SKM-1 treated with dmso at 0.1 percent for 144 hours (cell line): ENCODE measurements at regions not wholly inside any gene's neighbourhood (a gene's known extent, or its start where the extent isn't known, plus 50 kb on each side); places are given as distances from the start of the nearest gene placed in this dataset.

Experiments
- DNase-seq: peaks from one replicate; lab custom pipeline; 2025; ENCODE audit not compliant: unreplicated experiment; lab: John Stamatoyannopoulos, UW

DNA sequence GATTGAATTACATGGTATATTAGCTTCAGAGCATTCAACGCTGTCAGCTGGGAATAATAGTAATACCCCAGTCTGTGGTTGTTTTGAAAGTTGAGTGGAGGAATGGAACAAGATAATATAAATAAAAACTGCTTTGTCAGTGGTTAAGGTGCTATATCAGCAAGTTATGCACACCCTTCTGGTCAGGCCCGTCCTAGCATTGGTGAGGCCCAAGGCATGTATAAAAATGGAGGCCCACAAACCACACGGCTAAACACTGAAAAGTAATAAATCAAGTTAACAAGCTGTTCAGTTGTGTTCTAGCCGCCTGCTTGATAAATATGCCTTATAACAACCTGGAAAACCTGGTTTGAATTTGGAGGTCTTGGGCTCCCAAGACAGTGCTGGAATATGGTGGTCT, 77.4 kb downstream of the PSMG1 start:
- DNase-seq = no peak

- no peak for DNase-seq
These were observed 77.9 kb downstream of the PSMG1 start for GRCh38 chr21:39105341-39105765.

GRCh38 chr21:39104911-39105310, 78.3 kb downstream of the PSMG1 start:
- DNase-seq = no peak

GRCh38 chr21:39103689-39104088, 79.6 kb downstream of the PSMG1 start:
- DNase-seq = no peak

- DNase-seq = no peak
These were observed 83.4 kb downstream of the PSMG1 start for GRCh38 chr21:39099859-39100258.

- DNase-seq = no peak
These were observed 84.5 kb downstream of the PSMG1 start for GRCh38 chr21:39098696-39099200.

DNA sequence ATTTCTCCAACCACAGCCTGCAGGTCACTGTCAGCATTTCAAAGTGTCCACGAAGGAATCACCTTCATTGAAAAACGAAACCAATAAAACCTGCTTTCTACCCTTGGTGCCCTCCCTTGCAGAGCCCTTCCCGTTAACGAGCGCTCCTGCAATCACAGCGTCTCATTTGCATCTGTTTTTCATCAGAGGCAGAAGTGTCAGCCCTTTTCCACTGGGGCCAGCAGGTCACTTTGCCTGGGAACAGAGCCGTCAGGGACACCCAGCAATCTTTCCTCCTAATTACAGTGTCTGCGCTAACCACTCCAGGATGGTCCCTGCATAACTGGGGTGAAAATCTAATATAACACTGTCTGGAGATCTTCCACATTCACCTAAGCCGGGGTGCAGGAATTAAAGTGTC, 85.3 kb downstream of the PSMG1 start:
- no peak for DNase-seq

- peak; percentile 86 for DNase-seq
These were observed 85.9 kb downstream of the PSMG1 start for GRCh38 chr21:39097335-39097861.

DNA sequence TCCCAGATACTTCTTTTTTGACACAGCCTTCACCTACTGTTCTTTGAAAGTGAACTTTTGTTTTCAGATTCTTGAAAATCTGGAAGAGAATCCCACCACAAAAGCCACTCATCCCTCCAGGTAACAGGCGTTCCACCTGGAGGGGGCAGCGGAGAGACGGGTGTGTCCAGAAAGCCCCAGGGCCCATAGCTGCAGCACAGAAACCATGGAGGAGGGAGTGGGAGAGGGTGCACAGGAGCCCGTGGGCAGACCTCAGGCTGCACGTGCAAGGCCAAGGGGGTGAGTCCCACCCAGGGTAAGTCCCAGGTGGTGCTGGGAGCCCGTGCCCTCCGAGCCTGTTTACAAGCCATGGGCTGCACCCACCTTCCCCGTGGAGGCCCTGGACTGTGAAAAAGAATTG, 86.5 kb downstream of the PSMG1 start:
- DNase-seq = no peak

DNA sequence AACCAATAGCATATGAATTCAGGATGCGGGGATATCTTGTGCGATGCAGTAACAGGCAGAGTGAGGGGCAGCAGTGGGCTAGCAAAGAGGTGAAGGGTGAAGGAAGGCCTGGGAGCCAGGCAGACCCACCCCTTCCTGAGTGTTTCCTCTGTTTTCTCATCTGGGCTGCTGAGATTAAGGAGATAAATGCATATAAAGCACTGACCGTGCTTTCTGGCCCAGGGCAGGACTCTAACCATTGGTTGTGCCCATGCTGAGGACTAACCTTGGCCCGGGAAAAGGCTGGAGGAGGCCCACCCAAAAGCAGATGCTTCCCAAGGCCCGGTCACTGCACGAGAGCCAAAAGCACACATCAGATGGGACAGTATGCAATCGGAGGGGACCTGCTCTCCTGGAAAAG, 87.6 kb downstream of the PSMG1 start:
- DNase-seq = no peak

DNA sequence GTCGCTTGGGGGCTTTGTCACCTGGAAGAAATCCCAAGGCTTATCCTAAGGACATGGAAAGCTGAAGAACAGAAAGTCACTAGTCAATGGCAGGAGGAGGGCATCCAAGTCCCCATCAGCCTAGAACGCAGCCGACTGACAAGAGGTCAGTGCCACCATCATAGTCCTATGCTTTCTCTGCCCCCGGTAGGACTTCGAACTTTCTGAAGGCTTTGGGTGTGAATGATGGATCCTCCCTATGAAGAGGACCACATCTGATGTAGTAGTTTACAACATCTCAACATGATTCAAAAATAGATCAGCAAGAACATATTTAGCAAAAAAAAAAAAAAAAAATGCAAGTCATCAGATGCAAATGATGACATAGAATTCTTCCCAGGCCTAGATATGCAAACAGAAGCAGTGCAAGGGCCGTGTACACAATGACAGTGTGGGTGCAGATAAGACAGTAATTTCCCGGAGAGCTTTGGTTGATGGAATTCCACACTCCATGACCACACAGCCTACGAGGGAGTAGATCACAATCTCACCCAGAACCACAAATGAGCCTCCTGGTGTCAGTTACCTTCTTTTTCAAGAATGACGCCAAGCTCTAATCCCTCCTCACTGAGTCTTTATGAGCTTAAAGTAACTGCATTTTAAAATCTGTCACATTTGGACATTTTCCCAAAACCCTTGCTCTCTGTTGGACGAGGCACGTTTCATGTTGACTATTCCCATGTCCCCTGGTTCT, 88.2 kb downstream of the PSMG1 start:
- DNase-seq = no peak

DNA sequence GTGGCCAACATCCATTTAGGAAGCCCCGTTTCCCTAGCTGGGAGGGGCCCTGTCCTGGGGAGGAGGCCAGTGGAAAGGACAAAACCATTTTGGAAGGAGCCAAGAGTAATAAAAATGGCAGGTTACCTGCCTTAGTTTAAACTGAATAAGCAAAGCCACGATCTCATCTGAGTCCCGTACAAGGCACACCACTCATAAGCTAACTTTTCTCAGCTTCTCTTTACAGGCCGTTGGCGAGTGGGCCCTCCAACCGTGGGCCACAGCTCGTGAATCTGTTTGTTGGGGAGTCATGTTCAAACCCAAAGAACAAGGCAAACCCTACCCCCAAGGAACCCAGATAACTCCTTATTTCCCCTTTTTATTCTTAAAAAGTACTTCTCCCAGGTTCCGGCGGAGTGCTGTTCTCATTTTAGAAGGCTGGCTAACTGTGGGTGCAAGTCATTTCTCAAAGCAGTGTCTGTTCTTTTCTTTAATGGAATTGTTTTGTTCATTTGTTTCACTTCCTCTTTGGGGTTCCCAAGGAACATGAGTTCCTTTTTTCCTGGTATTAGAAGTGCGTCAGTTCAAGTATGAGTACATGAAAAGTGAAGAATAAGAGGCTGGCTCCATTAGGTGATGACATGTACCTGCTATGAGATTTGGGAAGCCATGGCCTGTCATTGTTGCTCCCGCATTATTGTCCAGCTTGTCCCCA, 89.0 kb downstream of the PSMG1 start:
- peak; percentile 76 for DNase-seq

DNA sequence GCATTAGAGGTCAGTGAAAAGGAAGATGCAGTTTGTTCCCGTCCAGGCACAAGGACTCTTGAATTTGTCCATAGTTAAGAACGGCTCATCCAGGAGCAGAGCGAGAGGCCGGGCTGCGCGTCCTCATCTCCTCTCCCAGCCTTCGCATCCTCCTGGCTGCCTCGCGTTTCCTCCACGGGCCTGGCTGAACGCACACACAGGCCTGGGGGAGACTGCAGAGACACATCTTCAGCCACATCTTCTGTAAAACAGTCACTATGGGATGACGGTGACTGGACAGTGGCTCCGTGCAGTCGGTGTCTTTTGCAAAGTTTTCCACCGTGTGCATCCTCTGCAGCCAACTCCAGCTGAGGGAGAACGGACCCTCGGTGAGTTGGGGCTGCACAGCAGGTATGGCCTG, 89.7 kb downstream of the PSMG1 start:
- DNase-seq = no peak

- no peak for DNase-seq
These were observed 94.3 kb downstream of the PSMG1 start for GRCh38 chr21:39088831-39089380.

DNA sequence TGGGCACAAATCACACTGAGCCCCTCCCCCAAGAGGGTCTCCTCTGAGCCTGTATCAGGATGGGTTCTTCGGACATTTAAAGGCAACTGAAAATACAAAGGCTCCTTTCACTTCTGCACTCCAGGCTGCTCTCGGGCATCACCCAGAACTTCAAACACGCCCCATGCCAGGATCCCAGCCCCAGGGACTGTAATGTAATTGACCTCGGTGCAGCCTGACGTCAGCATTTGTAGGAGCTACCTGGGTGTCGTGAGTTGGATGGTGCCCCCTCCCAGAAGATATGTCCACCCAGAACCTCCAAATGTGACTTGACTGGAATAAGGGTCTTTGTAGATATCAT, 95.2 kb downstream of the PSMG1 start:
- DNase-seq = no peak

- DNase-seq = no peak
These were observed 95.8 kb downstream of the PSMG1 start for GRCh38 chr21:39087238-39088030.

DNA sequence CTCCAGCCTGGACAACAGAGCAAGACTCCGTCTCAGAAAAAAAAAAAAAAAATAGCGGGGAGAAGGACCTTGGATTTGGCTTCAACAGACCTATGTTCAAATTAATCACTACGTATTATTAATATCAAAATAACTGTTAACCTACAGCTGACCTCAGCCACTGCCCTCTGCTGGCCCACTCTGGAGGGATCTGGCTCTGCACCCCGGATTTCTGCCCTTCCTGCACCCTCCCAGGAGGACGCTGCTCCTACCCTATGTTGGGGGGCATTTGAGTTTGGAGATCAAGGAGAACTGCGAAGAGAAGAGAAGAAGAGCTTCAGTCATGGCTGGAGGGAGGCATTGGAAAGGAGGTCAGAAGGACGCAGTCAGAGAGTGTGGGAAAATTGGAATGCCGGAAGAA, 96.7 kb downstream of the PSMG1 start:
- DNase-seq = no peak

DNA sequence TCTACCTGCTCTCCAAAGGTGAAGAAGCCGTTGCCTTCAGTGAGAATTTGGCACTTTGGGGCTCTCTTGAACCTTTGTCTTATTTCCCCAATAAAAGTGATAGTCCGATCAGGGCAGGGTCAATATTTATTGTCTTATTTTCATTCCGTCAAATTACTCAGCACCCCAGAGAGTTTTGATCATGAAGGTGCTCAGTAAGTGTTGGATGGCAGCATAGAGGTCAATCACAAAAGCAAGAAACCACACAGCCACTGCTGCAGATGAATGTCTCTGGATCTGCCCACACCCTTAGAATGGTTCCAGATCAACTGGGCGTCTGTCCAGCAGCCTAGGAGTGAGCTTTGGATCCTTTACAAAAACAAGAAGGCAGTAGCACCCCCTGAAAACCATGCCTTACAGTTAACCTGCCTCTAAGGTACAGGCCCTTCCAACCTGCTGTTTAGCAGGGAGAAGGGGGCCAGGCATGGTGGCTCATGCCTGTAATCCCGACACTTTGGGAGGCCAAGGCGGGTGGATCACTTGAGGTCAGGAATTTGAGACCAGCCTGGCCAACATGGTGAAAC, 97.3 kb downstream of the PSMG1 start:
- DNase-seq = no peak

DNA sequence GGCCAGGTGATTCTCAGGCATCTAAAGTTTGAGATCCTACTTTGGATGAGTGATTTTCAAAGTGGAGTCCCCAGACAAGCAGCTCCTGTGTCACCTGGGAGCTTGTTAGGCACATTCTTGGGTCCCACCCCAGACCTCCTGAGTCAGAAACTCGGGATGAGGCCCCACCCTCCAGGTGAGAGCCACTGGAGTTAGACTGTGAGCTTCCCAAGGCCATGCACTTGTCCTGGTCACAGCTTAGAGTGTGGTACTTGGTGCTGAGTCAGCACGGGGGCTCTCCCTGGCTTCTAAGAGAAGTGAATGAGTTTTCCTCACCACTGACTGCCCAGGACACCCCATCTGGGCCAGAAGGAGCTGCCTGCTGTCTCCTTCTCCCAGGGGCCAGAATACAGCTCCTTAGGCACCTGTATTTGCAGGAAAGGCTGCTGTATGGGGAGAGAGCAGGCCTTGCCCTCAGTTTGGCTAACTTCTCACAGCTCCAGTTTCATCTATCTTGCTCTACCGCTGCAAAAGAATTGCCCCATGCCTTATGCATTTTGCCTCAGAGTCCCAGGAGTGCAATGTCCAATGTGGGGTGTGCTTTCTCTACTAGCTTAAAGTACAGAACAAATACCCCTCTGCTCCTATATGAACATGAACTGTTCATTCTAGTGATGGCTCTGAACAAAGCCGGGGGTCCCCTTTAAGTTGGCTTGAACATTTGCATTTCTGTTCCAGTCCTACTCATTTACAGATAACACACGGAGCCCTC, 98.1 kb downstream of the PSMG1 start:
- no peak for DNase-seq

DNA sequence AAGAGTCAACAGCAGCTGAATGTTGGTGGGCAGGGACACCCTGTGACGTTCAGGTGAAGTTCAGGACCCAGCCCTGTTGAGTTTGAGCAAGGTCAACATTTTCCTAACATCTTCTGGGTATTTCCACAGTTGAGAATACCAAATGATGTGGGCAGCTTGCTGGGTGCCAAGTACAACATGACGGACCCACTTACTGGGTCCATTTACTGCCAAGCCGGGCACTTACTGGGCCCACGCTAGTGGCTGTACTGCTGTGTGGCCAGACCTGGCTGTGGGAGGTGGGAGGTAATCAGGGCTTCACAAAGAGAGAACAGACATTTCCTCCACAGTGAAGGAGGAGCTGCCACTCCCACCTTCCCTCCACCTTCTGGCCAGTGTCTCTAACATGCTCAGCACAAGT, 99.2 kb downstream of the PSMG1 start:
- no peak for DNase-seq
